ENCODE measurements at regions not wholly inside any gene's neighbourhood (a gene's known extent, or its start where the extent isn't known, plus 50 kb on each side); places are given as distances from the start of the nearest gene placed in this dataset.
"Not testable (repeated sequence)": the region's sequence is repeated elsewhere in the genome, so short reads cannot be mapped to it uniquely, and the experiment has no call there.

DNA sequence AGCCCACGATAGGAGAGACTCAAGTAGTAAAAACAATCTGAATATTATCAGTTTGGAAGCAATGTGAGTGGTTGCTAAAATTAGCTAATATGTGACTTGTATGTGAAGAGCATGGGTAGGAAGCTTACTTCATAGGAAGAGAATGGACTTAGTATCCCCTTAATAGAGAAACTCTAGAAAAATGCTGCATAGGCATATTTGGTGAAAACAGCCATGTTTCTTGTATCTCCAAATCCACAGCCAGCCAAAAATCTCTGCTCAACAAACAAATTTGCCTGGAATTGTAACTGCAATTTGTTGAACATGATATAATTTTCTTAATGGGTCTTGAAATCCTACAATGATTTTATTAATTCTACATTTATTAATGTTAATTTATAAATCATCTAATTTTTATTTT lies 1252.9 kb upstream of the TMEM132C start:
- H3K36me3 ChIP-seq (replicated peaks): no peaks in the 10 kb centered on the region
- DNase-seq (ENCODE audit: low spot score in 2 of 2): no peak
- no peaks in the 10 kb centered on the region for H3K9me3 ChIP-seq
- in situ Hi-C loops (cut with MboI; ENCODE audit: low sequenced_read_pairs): no loop called here
- no peaks in the 10 kb centered on the region for H3K27me3 ChIP-seq (ENCODE audit: low read depth)
- no peaks in the 10 kb centered on the region for H3K4me1 ChIP-seq
- H3K4me3 ChIP-seq: no peak overlapping the region

- no peak for DNase-seq (ENCODE audit: low spot score in 2 of 2)
- no peaks in the 10 kb centered on the region for H3K9me3 ChIP-seq
- in situ Hi-C loops (cut with MboI; ENCODE audit: low sequenced_read_pairs): no loop called here
- no peaks in the 10 kb centered on the region for H3K4me1 ChIP-seq
- no peak overlapping the region for H3K4me3 ChIP-seq
- H3K36me3 ChIP-seq (replicated peaks): no peaks in the 10 kb centered on the region
- H3K27me3 ChIP-seq (ENCODE audit: low read depth): no peaks in the 10 kb centered on the region
These were observed 1242.2 kb upstream of the TMEM132C start for GRCh38 chr12:127024791-127025190.

DNA sequence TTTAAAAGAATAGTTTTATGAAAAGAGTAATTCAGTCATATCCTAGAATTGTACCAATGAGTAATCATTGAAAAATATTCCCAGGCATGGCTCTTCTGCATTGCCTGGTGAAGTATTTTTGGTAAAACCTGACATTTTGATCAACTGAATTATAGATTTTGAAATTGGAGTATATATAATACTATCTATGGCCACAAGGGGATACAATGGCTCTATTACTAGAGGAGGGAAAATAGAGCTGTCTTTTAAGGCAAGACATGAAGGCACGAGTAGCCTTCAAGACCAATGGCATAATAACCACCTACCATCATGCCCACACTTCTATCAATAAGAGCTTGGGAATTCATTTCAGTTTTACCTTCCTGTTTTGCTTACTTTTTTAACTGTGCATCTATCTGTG lies 1241.4 kb upstream of the TMEM132C start:
- in situ Hi-C loops (cut with MboI; ENCODE audit: low sequenced_read_pairs): no loop called here
- Histone ChIP-seq H3K4me3 (no peak overlapping the region), H3K9me3 (no peaks in the 10 kb centered on the region), H3K4me1 (no peaks in the 10 kb centered on the region), H3K36me3 (replicated peaks) (no peaks in the 10 kb centered on the region), H3K27me3 (ENCODE audit: low read depth) (no peaks in the 10 kb centered on the region)
- no peak for DNase-seq (ENCODE audit: low spot score in 2 of 2)

DNA sequence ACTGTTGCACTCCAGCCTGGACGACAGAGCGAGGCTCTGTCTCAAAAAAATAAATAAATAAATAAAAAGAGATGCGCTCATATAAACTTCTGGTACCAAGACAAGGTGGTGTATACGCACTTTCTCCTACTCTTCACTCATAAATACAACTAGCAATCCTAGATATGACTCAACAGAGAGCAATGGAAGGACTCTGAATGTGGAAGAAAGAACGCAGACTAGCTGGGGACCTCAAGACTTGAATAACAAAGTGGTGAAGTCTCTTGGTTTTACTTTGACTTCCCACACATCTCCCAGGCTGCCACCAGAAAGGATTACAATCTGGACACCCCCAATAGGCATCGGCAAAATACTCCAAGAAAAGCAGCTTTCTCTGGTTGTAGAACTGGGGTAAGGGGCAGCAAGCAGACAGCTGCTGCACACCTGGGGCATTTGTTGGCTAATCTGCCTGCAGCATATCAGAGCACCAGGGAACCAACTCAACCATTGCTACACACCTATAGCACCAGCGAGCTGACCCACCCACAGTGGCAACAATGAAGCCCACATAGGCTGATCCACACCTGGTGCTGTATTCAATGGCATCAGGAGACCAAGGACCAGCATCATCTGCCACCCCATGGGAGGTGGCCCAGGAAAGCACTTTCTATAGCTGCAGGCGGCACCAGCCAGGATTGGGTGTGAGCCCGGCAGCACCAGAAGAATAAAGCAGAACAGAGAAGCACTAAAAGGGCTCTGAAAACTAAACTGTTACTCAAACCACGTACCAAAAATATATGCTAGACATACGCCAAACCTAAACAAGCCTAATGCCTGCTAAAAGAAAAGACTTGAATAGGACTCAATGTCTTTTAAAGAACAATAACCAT lies 1231.7 kb upstream of the TMEM132C start:
- 0 out of 2 replicates have a peak, but pooled peaks cover 3% of the 10 kb centered on the region for H3K9me3 ChIP-seq
- H3K4me3 ChIP-seq: no peak overlapping the region
- no peaks in the 10 kb centered on the region for H3K27me3 ChIP-seq (ENCODE audit: low read depth)
- in situ Hi-C loops (cut with MboI; ENCODE audit: low sequenced_read_pairs): no loop called here
- H3K36me3 ChIP-seq (replicated peaks): no peaks in the 10 kb centered on the region
- no peak for DNase-seq (ENCODE audit: low spot score in 2 of 2)
- no peaks in the 10 kb centered on the region for H3K4me1 ChIP-seq

DNA sequence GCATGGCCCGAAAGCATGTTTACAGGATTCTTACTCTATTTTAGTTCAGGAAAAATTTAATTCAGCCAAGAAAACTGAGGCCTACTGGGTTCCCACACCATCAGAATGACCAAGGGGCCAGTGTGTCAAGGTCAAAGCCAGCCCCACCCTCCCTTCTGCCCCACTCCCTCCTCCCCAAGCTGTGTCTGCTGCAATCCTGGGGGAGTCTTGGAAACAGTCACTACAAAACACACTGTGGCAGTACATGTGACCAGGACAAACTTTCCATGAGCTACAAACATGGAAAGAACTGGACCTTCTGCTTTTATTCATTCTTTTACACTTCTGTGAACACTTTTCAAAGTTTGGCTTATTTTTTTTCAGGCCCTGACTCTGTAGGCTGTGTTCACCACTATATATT lies 1228.8 kb upstream of the TMEM132C start:
- in situ Hi-C loops (cut with MboI; ENCODE audit: low sequenced_read_pairs): no loop called here
- H3K9me3 ChIP-seq: 0 out of 2 replicates have a peak, but pooled peaks cover 3% of the 10 kb centered on the region
- H3K4me1 ChIP-seq: no peaks in the 10 kb centered on the region
- no peaks in the 10 kb centered on the region for H3K36me3 ChIP-seq (replicated peaks)
- no peak overlapping the region for H3K4me3 ChIP-seq
- no peak for DNase-seq (ENCODE audit: low spot score in 2 of 2)
- H3K27me3 ChIP-seq (ENCODE audit: low read depth): no peaks in the 10 kb centered on the region

DNA sequence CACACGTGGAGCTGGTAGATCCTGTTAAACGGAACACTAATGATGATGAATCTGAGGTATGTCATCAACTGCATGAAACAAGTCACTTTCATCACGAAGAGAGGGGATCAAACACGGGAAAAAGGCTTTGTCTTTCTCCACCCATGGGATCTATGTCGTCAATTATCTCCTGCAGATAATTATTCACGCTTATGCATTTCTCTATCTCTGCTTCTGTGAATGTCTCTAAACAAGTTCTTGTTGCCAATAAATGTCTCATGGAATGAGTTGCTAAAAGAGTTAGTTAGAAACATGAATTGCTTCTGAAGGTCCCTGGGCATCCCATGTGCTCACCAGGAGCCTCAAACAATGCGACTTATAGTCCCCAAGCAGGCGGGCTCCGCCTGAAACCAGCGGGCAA lies 1228.2 kb upstream of the TMEM132C start:
- H3K27me3 ChIP-seq (ENCODE audit: low read depth): no peaks in the 10 kb centered on the region
- no peak for DNase-seq (ENCODE audit: low spot score in 2 of 2)
- H3K36me3 ChIP-seq (replicated peaks): no peaks in the 10 kb centered on the region
- in situ Hi-C loops (cut with MboI; ENCODE audit: low sequenced_read_pairs): no loop called here
- H3K4me3 ChIP-seq: no peak overlapping the region
- 0 out of 2 replicates have a peak, but pooled peaks cover 3% of the 10 kb centered on the region for H3K9me3 ChIP-seq
- no peaks in the 10 kb centered on the region for H3K4me1 ChIP-seq

DNA sequence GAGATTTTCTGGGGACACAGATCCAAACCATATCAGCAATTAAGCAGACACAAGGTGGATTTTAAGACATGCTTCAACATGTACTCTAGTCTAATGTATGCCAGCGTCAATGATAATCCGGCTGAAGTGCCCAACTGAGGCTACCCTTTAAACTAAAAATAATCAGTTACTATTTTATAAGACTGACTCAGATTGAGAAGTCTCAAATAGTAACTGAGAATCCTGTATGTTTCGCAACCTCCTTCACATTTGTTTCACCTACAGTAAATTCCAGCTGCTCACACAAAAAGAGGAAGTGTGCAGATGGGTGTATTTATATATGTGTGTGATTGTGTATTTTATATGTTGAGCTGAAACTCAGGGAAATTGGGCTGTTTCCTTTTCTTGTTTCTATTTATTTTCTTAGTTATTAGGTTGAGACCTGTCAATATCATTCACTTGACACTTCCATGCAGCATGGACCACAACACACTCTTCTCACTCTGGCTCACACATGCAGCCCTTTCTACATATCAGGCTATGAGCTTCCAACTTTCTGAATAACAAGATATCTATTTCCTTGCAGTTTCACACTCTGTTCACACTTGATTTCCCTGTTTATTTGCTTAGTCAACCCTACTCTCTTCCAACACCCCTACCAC lies 1224.9 kb upstream of the TMEM132C start:
- DNase-seq (ENCODE audit: low spot score in 2 of 2): no peak
- Histone ChIP-seq H3K9me3 (no peaks in the 10 kb centered on the region), H3K36me3 (replicated peaks) (no peaks in the 10 kb centered on the region), H3K27me3 (ENCODE audit: low read depth) (no peaks in the 10 kb centered on the region), H3K4me3 (no peak overlapping the region), H3K4me1 (no peaks in the 10 kb centered on the region)
- in situ Hi-C loops (cut with MboI; ENCODE audit: low sequenced_read_pairs): no loop called here

DNA sequence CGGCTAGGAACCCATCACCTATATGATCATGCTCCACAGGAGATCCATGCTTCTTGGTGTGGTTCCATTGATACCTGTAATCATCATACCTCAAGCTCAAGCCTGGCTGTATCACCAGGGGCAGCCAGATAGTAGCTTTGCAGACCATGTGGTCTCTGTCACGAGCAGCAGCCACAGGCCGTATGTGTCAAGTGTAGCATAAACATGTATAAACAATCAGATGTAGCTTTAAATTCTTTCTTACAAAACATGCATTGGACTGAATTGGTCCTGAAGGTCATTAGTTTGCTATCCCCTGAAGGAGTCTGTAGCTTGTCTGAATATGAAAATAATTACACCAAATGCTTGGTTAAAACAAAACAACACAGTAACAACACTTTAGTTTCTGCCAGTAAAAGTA lies 1223.2 kb upstream of the TMEM132C start:
- H3K27me3 ChIP-seq (ENCODE audit: low read depth): no peaks in the 10 kb centered on the region
- no peak for DNase-seq (ENCODE audit: low spot score in 2 of 2)
- H3K9me3 ChIP-seq: no peaks in the 10 kb centered on the region
- no peaks in the 10 kb centered on the region for H3K36me3 ChIP-seq (replicated peaks)
- H3K4me3 ChIP-seq: no peak overlapping the region
- no peaks in the 10 kb centered on the region for H3K4me1 ChIP-seq
- in situ Hi-C loops (cut with MboI; ENCODE audit: low sequenced_read_pairs): no loop called here

DNA sequence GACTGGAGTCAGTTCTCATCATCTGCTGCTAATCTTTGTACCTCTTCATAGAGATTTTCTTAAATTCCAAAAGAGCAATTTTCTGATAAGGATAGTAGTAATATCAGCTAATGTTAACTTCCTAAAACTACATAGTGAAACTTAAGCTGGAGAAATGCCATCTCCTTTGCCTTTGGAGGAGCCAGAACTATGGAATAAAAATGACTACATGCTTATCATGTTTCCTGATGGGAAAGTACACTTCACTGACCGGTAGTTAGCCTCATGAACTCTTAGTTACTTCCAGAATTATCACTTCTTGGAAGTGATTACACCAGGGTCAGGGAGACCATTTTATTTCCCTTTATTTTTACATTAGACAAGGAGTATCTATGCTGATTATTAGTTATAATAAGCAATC lies 1222.1 kb upstream of the TMEM132C start:
- Histone ChIP-seq H3K36me3 (replicated peaks) (no peaks in the 10 kb centered on the region), H3K4me1 (no peaks in the 10 kb centered on the region), H3K9me3 (no peaks in the 10 kb centered on the region), H3K4me3 (no peak overlapping the region), H3K27me3 (ENCODE audit: low read depth) (no peaks in the 10 kb centered on the region)
- no peak for DNase-seq (ENCODE audit: low spot score in 2 of 2)
- in situ Hi-C loops (cut with MboI; ENCODE audit: low sequenced_read_pairs): no loop called here

GRCh38 chr12:127046467-127046866 lies 1220.5 kb upstream of the TMEM132C start:
- Histone ChIP-seq H3K36me3 (replicated peaks) (no peaks in the 10 kb centered on the region), H3K9me3 (no peaks in the 10 kb centered on the region), H3K4me3 (no peak overlapping the region), H3K4me1 (no peaks in the 10 kb centered on the region), H3K27me3 (ENCODE audit: low read depth) (no peaks in the 10 kb centered on the region)
- in situ Hi-C loops (cut with MboI; ENCODE audit: low sequenced_read_pairs): no loop called here
- DNase-seq (ENCODE audit: low spot score in 2 of 2): no peak

DNA sequence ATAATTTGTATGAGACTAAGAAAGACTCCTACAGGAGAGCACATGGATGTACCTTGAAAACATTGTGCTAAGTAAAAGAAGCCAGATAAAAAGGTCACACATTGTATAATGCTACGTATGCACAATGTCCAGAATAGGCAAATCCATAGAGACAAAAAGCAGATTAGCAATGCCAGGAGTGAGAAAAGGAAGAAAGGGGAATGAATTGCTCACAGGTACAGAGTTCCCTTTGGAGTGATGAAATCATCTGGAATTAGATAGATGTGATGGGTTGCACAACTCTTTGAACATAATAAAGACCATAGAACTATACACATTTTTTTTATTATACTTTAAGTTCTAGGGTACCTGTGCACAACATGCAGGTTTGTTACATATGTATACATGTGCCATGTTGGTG lies 1218.9 kb upstream of the TMEM132C start:
- Histone ChIP-seq H3K27me3 (ENCODE audit: low read depth) (no peaks in the 10 kb centered on the region), H3K36me3 (replicated peaks) (no peaks in the 10 kb centered on the region), H3K9me3 (no peaks in the 10 kb centered on the region), H3K4me3 (no peak overlapping the region), H3K4me1 (no peaks in the 10 kb centered on the region)
- in situ Hi-C loops (cut with MboI; ENCODE audit: low sequenced_read_pairs): no loop called here
- DNase-seq (ENCODE audit: low spot score in 2 of 2): no peak

DNA sequence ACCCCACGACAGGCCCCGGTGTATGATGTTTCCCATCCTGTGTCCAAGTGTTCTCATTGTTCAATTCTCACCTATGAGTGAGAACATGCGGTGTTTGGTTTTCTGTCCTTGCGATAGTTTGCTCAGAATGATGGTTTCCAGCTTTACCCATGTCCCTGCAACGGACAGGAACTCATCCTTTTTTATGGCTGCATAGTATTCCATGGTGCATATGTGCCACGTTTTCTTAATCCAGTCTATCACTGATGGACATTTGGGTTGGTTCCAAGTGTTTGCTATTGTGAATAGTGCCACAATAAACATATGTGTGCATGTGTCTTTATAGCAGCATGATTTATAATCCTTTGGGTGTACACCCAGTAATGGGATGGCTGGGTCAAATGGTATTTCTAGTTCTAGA lies 1218.4 kb upstream of the TMEM132C start:
- in situ Hi-C loops (cut with MboI; ENCODE audit: low sequenced_read_pairs); H3K27me3 ChIP-seq (ENCODE audit: low read depth): not testable (repeated sequence)

DNA sequence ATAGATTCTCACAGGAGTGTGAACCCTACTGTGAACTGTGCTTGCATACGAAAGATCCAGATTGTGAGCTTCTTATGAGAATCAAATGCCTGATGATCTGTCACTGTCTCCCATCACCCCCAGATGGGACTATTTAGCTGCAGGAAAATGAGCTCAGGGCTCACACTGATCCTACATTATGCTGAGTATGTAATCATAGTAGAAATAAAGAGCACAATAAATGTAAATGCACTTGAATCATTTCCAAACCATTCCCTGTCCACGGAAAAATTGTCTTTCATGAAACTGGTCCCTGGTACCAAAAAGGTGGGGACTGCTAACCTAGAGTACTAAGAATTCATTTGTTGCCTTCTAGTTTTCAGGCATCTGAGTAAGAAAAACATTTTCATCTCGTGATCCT lies 1215.8 kb upstream of the TMEM132C start:
- H3K4me1 ChIP-seq: no peaks in the 10 kb centered on the region
- H3K4me3 ChIP-seq: no peak overlapping the region
- in situ Hi-C loops (cut with MboI; ENCODE audit: low sequenced_read_pairs): no loop called here
- H3K27me3 ChIP-seq (ENCODE audit: low read depth): no peaks in the 10 kb centered on the region
- no peaks in the 10 kb centered on the region for H3K36me3 ChIP-seq (replicated peaks)
- H3K9me3 ChIP-seq: no peaks in the 10 kb centered on the region
- DNase-seq (ENCODE audit: low spot score in 2 of 2): no peak

More for the DNA sequence above, 1218.4 kb upstream of the TMEM132C start:
- not testable (repeated sequence) for DNase-seq (ENCODE audit: low spot score in 2 of 2); H3K36me3 ChIP-seq (replicated peaks); H3K4me3 ChIP-seq; H3K9me3 ChIP-seq; H3K4me1 ChIP-seq

- no peak for DNase-seq (ENCODE audit: low spot score in 2 of 2)
- H3K36me3 ChIP-seq (replicated peaks): no peaks in the 10 kb centered on the region
- H3K4me1 ChIP-seq: no peaks in the 10 kb centered on the region
- in situ Hi-C loops (cut with MboI; ENCODE audit: low sequenced_read_pairs): no loop called here
- H3K9me3 ChIP-seq: no peaks in the 10 kb centered on the region
- H3K27me3 ChIP-seq (ENCODE audit: low read depth): no peaks in the 10 kb centered on the region
- no peak overlapping the region for H3K4me3 ChIP-seq
These were observed 1214.3 kb upstream of the TMEM132C start for GRCh38 chr12:127052511-127053232.

Data from HAP-1 (cell line).